GM13977 (cell line): ENCODE measurements at regions not wholly inside any gene's neighbourhood (a gene's known extent, or its start where the extent isn't known, plus 50 kb on each side); places are given as distances from the start of the nearest gene placed in this dataset.
A peak's percentile ranks its signal among the peaks of the same experiment; 100 is the strongest.

Experiments
- DNase-seq: peaks from one replicate; pipeline ENCODE4 v3.0.0; 2012; ENCODE audit warnings: low spot score
- CTCF ChIP-seq: IDR thresholded peaks from 2 replicates; pipeline ENCODE4 v1.5.1; 2012; ENCODE audit warnings: mild to moderate bottlenecking, control low read depth; ENCODE audit not compliant: insufficient read depth; ENCODE audit errors: extremely low read depth, missing control alignments
- in situ Hi-C: fragments of 300-500 bp; cut with MboI; formaldehyde crosslinking; loops from one replicate; pipeline ENCODE4 v1.12.0; 2022; ENCODE audit warnings: low sequenced_read_pairs, low pct_unique_long_range_greater_than_20kb, mixed read lengths, inconsistent platforms; ENCODE audit not compliant: unreplicated experiment

DNA sequence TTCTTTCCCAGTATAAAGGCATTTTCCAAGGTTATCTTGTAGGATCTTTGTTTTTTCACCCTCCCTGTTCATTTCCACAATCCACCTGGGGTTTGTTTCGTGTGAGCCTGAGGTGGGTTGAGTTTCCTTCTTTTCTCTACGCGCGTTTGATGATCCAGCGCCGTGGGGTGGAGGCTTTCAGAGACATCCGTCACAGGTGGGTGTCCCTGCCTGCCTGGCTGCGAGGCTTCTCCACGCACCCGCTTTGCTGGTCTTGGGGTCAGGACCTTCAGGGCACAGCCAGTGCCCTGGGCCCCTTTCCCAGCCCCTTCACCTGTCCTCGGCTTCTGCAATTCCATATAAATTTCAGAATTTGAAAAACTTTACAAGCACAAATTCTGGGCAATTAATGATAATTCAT is 109.0 kb upstream of the ALKAL2 start:
- in situ Hi-C loops, result no loop called here
- TF ChIP-seq CTCF, result no peak
- DNase-seq, result no peak

DNA sequence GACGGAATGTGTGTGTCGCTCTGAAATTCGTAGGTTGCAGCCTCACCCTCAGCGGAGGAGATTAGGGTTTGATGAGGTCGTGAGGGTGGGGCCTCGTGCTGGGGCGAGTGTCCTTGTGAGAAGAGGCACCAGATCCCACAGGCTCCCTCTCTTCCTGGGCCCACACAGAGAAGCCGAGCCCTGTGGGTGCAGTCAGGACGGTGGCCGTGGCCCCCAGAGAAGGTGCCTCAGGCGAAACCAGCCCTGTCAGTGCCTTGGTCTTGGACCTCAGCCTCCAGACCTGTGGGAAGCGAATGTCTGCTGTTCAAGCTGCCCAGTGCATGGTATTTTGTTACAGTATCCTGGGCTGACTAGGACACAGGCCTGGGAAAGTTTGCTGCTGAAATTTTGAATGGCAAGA is 108.0 kb upstream of the ALKAL2 start:
- in situ Hi-C loops, result no loop called here
- DNase-seq, result no peak
- TF ChIP-seq CTCF, result no peak

DNA sequence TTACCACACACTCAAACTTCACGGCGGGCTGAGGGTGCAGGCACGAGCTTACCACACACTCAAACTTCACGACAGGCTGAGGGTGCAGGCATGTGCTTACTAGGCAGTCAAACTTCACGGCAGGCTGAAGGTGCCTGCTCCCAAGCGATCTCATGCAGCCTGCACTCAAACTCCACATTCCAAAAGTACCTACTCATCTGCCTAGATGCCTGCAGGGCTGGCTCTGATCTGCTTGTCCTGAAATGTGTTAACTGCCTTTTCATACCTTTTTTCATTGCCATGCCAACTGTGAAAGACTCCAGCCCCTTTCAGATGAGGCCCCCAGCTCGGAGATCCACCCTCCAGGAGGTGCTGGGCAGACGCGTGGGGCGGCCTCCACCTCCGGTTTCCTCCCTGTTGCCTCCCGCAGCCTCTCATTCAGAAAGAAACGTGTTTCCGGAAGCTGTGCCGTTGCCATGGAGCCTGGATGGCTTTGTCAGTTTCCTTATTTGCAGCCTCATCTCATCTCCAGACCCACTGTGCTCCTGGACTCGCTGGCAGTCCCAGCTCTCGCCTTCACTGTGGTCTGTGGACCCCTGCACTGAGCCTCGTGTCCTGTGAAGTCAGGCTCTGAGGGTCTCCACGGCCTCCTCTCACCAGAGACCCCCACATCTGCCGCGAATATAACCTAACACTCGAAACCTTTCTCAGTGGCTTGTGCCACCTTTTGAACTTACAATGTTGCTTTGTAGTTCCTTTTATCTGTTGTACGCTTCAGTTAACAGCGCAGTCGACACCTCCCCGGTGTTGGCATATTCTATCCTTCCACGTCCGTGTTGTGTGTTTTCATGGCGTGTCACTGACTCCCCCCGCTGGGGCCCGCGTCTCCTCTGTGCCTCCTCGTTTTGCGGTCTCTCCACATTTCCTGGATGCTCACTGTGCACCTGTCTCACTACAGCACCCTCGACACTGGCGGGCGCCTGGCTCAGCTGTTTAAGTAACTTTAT is 106.1 kb upstream of the ALKAL2 start:
- peak; percentile 51 for DNase-seq
- TF ChIP-seq CTCF, result no peak
- in situ Hi-C loops, result no loop called here

DNA sequence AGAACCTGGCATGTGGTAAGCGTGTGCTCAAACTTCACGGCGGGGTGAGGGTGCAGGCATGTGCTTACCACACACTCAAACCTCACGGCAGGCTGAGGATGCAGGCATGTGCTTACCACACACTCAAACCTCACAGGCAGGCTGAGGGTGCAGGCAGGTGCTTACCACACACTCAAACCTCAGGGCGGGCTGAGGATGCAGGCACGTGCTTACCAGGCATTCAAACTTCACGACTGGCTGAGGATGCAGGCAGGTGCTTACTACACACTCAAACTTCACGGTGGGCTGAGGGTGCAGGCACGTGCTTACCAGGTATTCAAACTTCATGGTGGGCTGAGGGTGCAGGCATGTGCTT is 105.0 kb upstream of the ALKAL2 start:
- DNase-seq, result no peak
- in situ Hi-C loops, result no loop called here
- TF ChIP-seq CTCF, result no peak

DNA sequence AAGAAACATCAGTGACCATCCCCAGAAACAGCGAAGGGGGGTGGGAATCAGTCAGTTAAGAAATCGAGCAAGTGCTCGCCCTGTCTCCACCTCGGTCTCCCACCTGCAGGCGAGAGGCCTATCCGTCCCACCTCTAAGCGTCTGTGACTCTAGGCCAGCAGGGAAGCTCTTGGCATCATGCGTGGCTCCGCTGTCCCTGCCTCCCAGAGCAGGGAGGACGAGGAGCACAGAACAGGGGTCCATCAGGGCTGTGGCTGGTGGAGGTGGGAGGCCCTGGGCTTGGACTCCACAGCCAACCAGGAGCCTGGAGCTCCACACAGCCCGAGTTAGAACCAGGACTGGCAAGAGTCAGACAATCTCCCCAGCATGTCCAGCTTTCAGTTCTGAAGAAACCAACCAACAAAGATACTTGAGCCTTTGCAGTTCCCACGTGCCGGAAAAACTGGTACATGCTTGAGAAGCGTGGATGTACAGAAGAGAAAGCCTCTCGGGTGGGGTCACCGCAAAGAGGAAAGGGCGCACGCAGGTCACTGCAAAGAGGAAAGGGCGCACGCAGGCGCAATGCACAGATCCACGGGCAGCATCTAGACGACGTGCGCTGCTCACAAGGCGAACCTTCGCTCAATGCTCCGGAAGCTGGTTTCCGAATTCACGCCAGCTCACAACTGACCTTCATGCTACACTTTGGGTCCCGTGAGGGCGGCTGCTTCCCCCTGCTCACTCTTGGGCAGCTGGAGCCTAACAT is 104.5 kb upstream of the ALKAL2 start:
- in situ Hi-C loops, result no loop called here
- no peak for TF ChIP-seq CTCF
- no peak for DNase-seq

GRCh38 chr2:391696-392095 is 103.8 kb upstream of the ALKAL2 start:
- TF ChIP-seq CTCF, result no peak
- no peak for DNase-seq
- in situ Hi-C loops, result no loop called here
